H9 (cell line): ENCODE measurements at regions not wholly inside any gene's neighbourhood (a gene's known extent, or its start where the extent isn't known, plus 50 kb on each side); places are given as distances from the start of the nearest gene placed in this dataset.

Experiments
- DNase-seq: peaks from one replicate; pipeline ENCODE4 v3.0.0-alpha.2; 2017
- H2AFZ ChIP-seq: one replicate; pipeline ENCODE4 v1.6.1; 2013; ENCODE audit warnings: mild to moderate bottlenecking, low read length, control low read depth, moderate library complexity
- H2AK5ac ChIP-seq: 2 replicates; pipeline ENCODE4 v1.6.1; 2013; ENCODE audit warnings: low read length, control low read depth, mixed read lengths; ENCODE audit not compliant: insufficient read length
- H2BK120ac ChIP-seq: one replicate; pipeline ENCODE4 v1.6.1; 2013; ENCODE audit warnings: low read depth, mild to moderate bottlenecking, low read length, control low read depth, inconsistent platforms; ENCODE audit not compliant: poor library complexity, severe bottlenecking
- H2BK12ac ChIP-seq: 2 replicates; pipeline ENCODE4 v1.6.1; 2013; ENCODE audit warnings: low read length, control low read depth, mixed read lengths, low read depth; ENCODE audit not compliant: insufficient read length
- H2BK15ac ChIP-seq: 2 replicates; pipeline ENCODE4 v1.6.1; 2013; ENCODE audit warnings: low read depth, low read length, control low read depth
- H2BK20ac ChIP-seq: one replicate; pipeline ENCODE4 v1.6.1; 2013; ENCODE audit warnings: low read depth, mild to moderate bottlenecking, low read length, control low read depth, inconsistent platforms; ENCODE audit not compliant: poor library complexity, severe bottlenecking
- H2BK5ac ChIP-seq: 2 replicates; pipeline ENCODE4 v1.6.1; 2013; ENCODE audit warnings: low read length, control low read depth, mixed read lengths; ENCODE audit not compliant: insufficient read length
- H3K14ac ChIP-seq: 2 replicates; pipeline ENCODE4 v1.6.1; 2013; ENCODE audit warnings: low read length, control low read depth; ENCODE audit not compliant: insufficient read depth
- H3K18ac ChIP-seq: 2 replicates; pipeline ENCODE4 v1.6.1; 2013; ENCODE audit warnings: low read depth, mild to moderate bottlenecking, mixed read lengths, low read length, control low read depth; ENCODE audit not compliant: insufficient read length
- H3K23ac ChIP-seq: 2 replicates; pipeline ENCODE4 v1.6.1; 2013; ENCODE audit warnings: low read length, control low read depth, mixed read lengths, low read depth; ENCODE audit not compliant: insufficient read length
- H3K23me2 ChIP-seq: 2 replicates; pipeline ENCODE4 v1.6.1; 2013; ENCODE audit warnings: low read depth, mild to moderate bottlenecking, mixed read lengths, low read length, control low read depth; ENCODE audit not compliant: insufficient read length, poor library complexity, severe bottlenecking
- H3K27ac ChIP-seq: 2 replicates; pipeline ENCODE4 v1.5.1; 2013; ENCODE audit warnings: low read length, control low read depth, mixed read lengths, low read depth; ENCODE audit not compliant: insufficient read length
- H3K27me3 ChIP-seq: 2 replicates; pipeline ENCODE4 v1.6.1; 2013; ENCODE audit warnings: low read length, control low read depth, inconsistent platforms; ENCODE audit not compliant: insufficient read depth
- H3K4ac ChIP-seq: 2 replicates; pipeline ENCODE4 v1.6.1; 2013; ENCODE audit warnings: low read depth, mild to moderate bottlenecking, control low read depth, inconsistent platforms, low read length, moderate library complexity
- H3K4me1 ChIP-seq: 2 replicates; pipeline ENCODE4 v1.6.1; 2013; ENCODE audit warnings: low read length, control low read depth, inconsistent platforms; ENCODE audit not compliant: insufficient read depth
- H3K4me2 ChIP-seq: 2 replicates; pipeline ENCODE4 v1.6.1; 2013; ENCODE audit warnings: low read length, control low read depth, mixed read lengths; ENCODE audit not compliant: insufficient read length, insufficient read depth
- H3K56ac ChIP-seq: 2 replicates; pipeline ENCODE4 v1.6.1; 2013; ENCODE audit warnings: low read depth, mild to moderate bottlenecking, mixed read lengths, low read length, control low read depth; ENCODE audit not compliant: insufficient read length
- H3K79me1 ChIP-seq: 2 replicates; pipeline ENCODE4 v1.6.1; 2013; ENCODE audit warnings: low read depth, mild to moderate bottlenecking, moderate library complexity, low read length, control low read depth, inconsistent platforms; ENCODE audit not compliant: insufficient read depth, poor library complexity, severe bottlenecking
- H3K79me2 ChIP-seq: 2 replicates; pipeline ENCODE4 v1.6.1; 2013; ENCODE audit warnings: low read length, control low read depth, inconsistent platforms; ENCODE audit not compliant: insufficient read depth
- H3K9ac ChIP-seq: 2 replicates; pipeline ENCODE4 v1.6.1; 2013; ENCODE audit warnings: low read length, control low read depth, mixed read lengths; ENCODE audit not compliant: insufficient read length; ENCODE audit errors: extremely low read depth
- H3K9me3 ChIP-seq: one replicate; pipeline ENCODE4 v1.6.1; 2013; ENCODE audit warnings: low read depth, low read length, inconsistent platforms; ENCODE audit not compliant: control insufficient read depth
- H3T11ph ChIP-seq: one replicate; pipeline ENCODE4 v1.6.1; 2013; ENCODE audit warnings: mild to moderate bottlenecking, low read length, control low read depth, inconsistent platforms
- H4K20me1 ChIP-seq: one replicate; pipeline ENCODE4 v1.6.1; 2013; ENCODE audit not compliant: control insufficient read depth, insufficient read length, insufficient read depth
- H4K5ac ChIP-seq: 2 replicates; pipeline ENCODE4 v1.6.1; 2013; ENCODE audit warnings: low read depth, mild to moderate bottlenecking, mixed read lengths, low read length, control low read depth; ENCODE audit not compliant: insufficient read length
- H4K8ac ChIP-seq: replicated peaks from 2 replicates; pipeline ENCODE4 v1.6.1; 2013; ENCODE audit warnings: low read length, control low read depth, mixed read lengths, low read depth; ENCODE audit not compliant: insufficient read length
- H4K91ac ChIP-seq: 2 replicates; pipeline ENCODE4 v1.6.1; 2013; ENCODE audit warnings: low read depth, mild to moderate bottlenecking, moderate library complexity, mixed read lengths, low read length, control low read depth; ENCODE audit not compliant: insufficient read length
- H3K27ac Mint-ChIP-seq, 3 experiments: 2 replicates in 2 of 3; 3 replicates in 1 of 3; pipeline ENCODE4 v1.8.0; 2020 to 2021; ENCODE audit warnings: mixed read lengths in 3 of 3, mild to moderate bottlenecking in 1 of 3, moderate library complexity in 1 of 3
- H3K27me3 Mint-ChIP-seq: 2 replicates; pipeline ENCODE4 v1.8.0; 2021; ENCODE audit warnings: low read depth, mild to moderate bottlenecking, moderate library complexity, mixed read lengths
- H3K36me3 Mint-ChIP-seq, 3 experiments: 2 replicates in 2 of 3; 3 replicates in 1 of 3; pipeline ENCODE4 v1.8.0; 2020 to 2021; ENCODE audit warnings: low read depth in 3 of 3, mixed read lengths in 3 of 3; ENCODE audit not compliant: insufficient read depth in 1 of 3
- H3K4me1 Mint-ChIP-seq, 2 experiments: 2 replicates each; pipeline ENCODE4 v1.8.0; 2020; ENCODE audit warnings: mixed read lengths in 2 of 2
- H3K4me3 Mint-ChIP-seq, 2 experiments: 2 replicates in 1 of 2; 3 replicates in 1 of 2; pipeline ENCODE4 v1.8.0; 2020 to 2021; ENCODE audit warnings: mild to moderate bottlenecking in 2 of 2, mixed read lengths in 2 of 2, moderate library complexity in 1 of 2
- H3K9me3 Mint-ChIP-seq, 2 experiments: 2 replicates in 1 of 2; 3 replicates in 1 of 2; pipeline ENCODE4 v1.8.0; 2020; ENCODE audit warnings: mild to moderate bottlenecking in 2 of 2, mixed read lengths in 2 of 2, moderate library complexity in 1 of 2
- whole genome bisulfite sequencing: extraction: QIAGEN DNeasy Blood & Tissue Kit; methylation state at CpG from one replicate; pipeline ENCODE4 v1.1.7; 2013; ENCODE audit warnings: missing lambda C conversion rate, low lambda C conversion rate, mixed read lengths; ENCODE audit not compliant: insufficient read length; ENCODE audit errors: extremely low coverage; 5-methylcytosine and 5-hydroxymethylcytosine counted together
- TF ChIP-seq, protein P1 (sequence below): fragments of 200-600 bp; sonication (generic); conservative IDR thresholded peaks from 3 replicates; pipeline ENCODE4 v1.8.0; 2021; ENCODE audit warnings: antibody characterized with exemption, mild to moderate bottlenecking

DNA sequence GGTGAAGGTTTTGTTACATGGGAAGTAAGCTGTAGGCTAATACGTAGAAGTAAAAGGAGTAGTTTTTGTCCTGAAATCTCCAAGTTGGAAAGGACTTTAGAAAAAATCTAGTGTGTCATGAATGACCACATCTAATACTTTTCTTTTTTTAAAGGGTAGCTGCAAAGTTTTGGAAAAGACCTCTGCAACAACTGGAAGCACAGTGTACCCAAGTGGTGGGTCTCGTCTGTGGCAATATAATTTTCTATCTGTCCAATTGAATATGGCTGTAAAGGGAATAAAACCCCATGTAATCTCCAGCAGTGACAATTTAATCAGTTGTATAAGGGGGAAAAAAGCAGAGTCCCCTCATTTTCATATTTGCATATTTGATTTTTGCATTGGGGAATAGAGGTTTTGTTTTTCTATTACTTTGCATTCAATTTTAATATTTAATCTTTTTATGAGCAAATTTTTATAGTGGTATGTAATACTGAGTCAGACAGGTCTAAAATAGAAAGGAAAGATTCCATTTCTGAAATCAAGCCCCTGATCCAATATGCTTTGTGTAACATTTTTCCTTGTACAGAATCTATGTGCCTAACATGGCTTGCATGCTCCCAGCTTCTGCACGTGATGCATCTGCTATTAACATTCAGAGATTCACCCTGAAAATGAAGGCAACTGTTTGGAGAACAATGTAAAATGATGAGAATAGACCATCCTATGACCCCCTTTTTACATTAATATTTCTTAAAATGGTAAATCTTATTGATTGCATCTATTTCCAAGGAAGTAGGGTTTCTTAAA, 531.4 kb downstream of the ZIC1 start:
- peaks cover 50 to 51% of the 10 kb centered on the region in 2 experiments for H3K4me1 Mint-ChIP-seq
- no peak overlapping the region for H2BK5ac ChIP-seq
- no peaks in the 10 kb centered on the region for H3K9me3 ChIP-seq
- H3K14ac ChIP-seq = no peak overlapping the region
- no peak overlapping the region for H4K5ac ChIP-seq
- no peak overlapping the region for H3K18ac ChIP-seq
- no peaks in the 10 kb centered on the region for H3K27me3 ChIP-seq
- no peak overlapping the region for H2BK120ac ChIP-seq
- no peak for DNase-seq
- TF ChIP-seq, protein P1, sequence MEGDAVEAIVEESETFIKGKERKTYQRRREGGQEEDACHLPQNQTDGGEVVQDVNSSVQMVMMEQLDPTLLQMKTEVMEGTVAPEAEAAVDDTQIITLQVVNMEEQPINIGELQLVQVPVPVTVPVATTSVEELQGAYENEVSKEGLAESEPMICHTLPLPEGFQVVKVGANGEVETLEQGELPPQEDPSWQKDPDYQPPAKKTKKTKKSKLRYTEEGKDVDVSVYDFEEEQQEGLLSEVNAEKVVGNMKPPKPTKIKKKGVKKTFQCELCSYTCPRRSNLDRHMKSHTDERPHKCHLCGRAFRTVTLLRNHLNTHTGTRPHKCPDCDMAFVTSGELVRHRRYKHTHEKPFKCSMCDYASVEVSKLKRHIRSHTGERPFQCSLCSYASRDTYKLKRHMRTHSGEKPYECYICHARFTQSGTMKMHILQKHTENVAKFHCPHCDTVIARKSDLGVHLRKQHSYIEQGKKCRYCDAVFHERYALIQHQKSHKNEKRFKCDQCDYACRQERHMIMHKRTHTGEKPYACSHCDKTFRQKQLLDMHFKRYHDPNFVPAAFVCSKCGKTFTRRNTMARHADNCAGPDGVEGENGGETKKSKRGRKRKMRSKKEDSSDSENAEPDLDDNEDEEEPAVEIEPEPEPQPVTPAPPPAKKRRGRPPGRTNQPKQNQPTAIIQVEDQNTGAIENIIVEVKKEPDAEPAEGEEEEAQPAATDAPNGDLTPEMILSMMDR = no peak
- no peak overlapping the region for H2AK5ac ChIP-seq
- H4K20me1 ChIP-seq = no peaks in the 10 kb centered on the region
- no peak overlapping the region for H4K91ac ChIP-seq
- H3K9me3 Mint-ChIP-seq = no peaks in the 10 kb centered on the region
- H3K79me1 ChIP-seq = no peaks in the 10 kb centered on the region
- no peaks in the 10 kb centered on the region for H3K36me3 Mint-ChIP-seq
- H2BK12ac ChIP-seq = no peak overlapping the region
- no peaks in the 10 kb centered on the region for H3K27me3 Mint-ChIP-seq
- H3K23me2 ChIP-seq = no peaks in the 10 kb centered on the region
- H3K79me2 ChIP-seq = no peaks in the 10 kb centered on the region
- peaks cover 5% of the 10 kb centered on the region; the same call in 1 of the 2 replicates for H3K4me1 ChIP-seq
- no peak overlapping the region for H3K23ac ChIP-seq
- no peak overlapping the region for H2BK15ac ChIP-seq
- H2BK20ac ChIP-seq = no peak overlapping the region
- H3K9ac ChIP-seq = no peak overlapping the region
- H3K4me2 ChIP-seq = no peak overlapping the region
- no peak overlapping the region for H3K4ac ChIP-seq
- H2AFZ ChIP-seq = no peak overlapping the region
- H4K8ac ChIP-seq = no peak overlapping the region
- no peak overlapping the region for H3K56ac ChIP-seq
- H3K27ac Mint-ChIP-seq = no peak overlapping the region
- H3T11ph ChIP-seq = no peak overlapping the region
- H3K4me3 Mint-ChIP-seq = no peak overlapping the region
- H3K27ac ChIP-seq = no peak overlapping the region
- 100% methylated on average over 1 of the region's 3 CpGs for WGBS
